ENCODE measurements at regions not wholly inside any gene's neighbourhood (a gene's known extent, or its start where the extent isn't known, plus 50 kb on each side); places are given as distances from the start of the nearest gene placed in this dataset.

DNA sequence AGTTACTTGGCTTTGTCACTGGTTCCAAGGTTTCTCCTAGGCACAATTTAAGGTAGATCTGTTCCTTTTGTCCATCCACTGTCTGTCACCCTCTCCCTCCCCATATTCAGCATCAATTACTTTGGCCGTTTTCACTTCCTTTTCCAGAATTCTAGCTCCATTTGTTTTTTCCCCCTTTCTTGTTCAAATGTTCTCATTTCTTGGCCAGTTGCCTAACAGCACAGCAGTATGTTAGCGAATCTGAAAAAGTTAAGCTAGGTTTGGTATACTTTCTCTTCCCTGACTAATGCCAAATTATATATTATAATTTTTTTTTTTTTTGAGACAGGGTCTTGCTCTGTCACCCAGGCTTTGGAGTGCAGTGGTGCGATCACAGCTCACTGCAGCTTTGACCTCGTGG lies 409.1 kb upstream of the TEX13C start:
- DNase-seq = no peak

DNA sequence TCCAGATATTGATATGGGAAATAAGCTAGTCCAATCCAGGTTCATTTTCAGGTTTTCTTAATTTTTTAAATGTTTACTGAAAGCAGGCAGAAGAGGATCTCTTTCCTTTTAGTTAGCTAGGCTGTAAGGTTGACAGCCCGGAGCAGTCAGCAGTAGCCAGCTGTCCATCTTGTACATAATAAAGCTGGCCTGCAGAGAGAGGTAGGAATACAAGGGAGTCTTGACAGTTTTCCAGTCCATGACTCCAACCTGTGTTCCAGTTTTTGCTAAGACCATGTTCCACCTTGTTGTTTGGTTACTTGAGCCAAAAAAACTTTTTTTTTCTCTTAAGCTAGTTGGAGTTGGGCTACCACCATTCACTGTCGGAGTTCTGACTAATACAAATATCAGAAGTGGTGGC lies 402.7 kb upstream of the TEX13C start:
- no peaks in the 10 kb centered on the region for H3K4me1 ChIP-seq
- intact Hi-C loops (cut with DNase I; ENCODE audit: low total_unique reads) = no loop called here
- no peak overlapping the region for H3K4me3 ChIP-seq

More for the DNA sequence above, 409.1 kb upstream of the TEX13C start:
- 63 to 82% (median 77%) methylated on average over 4 of the region's 4 CpGs for WGBS, 5 donors
- Histone ChIP-seq H3K9me3 (peaks cover 0 to 7% (median 0%) of the 10 kb centered on the region in 8 donors), H3K4me1 (no peaks in the 10 kb centered on the region), H3K4me3 (no peak overlapping the region), H3K27ac (no peak overlapping the region), H3K36me3 (no peaks in the 10 kb centered on the region), H3K27me3 (replicated peaks in 1 of 7) (no peaks in the 10 kb centered on the region)
- TF ChIP-seq POLR2AphosphoS5 (IDR thresholded peaks at IDR 0.05) (no peak), POLR2A (IDR thresholded peaks at IDR 0.05) (no peak)
- TF ChIP-seq, protein P1, sequence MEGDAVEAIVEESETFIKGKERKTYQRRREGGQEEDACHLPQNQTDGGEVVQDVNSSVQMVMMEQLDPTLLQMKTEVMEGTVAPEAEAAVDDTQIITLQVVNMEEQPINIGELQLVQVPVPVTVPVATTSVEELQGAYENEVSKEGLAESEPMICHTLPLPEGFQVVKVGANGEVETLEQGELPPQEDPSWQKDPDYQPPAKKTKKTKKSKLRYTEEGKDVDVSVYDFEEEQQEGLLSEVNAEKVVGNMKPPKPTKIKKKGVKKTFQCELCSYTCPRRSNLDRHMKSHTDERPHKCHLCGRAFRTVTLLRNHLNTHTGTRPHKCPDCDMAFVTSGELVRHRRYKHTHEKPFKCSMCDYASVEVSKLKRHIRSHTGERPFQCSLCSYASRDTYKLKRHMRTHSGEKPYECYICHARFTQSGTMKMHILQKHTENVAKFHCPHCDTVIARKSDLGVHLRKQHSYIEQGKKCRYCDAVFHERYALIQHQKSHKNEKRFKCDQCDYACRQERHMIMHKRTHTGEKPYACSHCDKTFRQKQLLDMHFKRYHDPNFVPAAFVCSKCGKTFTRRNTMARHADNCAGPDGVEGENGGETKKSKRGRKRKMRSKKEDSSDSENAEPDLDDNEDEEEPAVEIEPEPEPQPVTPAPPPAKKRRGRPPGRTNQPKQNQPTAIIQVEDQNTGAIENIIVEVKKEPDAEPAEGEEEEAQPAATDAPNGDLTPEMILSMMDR (IDR thresholded peaks at IDR 0.05 in 8 of 11, conservative IDR thresholded peaks at IDR 0.05 in 3 of 11) = no peak
- intact Hi-C loops (cut with DNase I; ENCODE audit: low total_unique reads) = no loop called here

DNA sequence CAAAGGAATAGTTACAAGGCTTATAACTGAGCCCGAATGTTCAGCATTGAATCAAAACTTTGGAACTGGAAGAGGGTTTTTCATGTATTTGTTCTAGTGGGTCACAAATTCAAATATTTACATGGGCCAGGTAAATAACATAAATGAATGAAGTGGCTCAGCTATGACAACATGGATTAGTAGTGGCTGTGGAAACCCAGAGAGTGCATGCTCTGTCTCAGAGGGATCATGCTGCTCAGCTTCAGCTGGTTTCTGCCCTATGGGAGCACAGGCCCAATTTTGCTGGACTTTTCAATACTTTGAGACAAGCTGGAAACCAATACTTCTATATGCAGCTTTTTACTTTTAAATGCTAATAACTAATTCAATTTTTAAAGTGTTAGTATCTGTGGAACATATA lies 394.0 kb upstream of the TEX13C start:
- Histone ChIP-seq H3K36me3 (no peaks in the 10 kb centered on the region), H3K4me3 (no peak overlapping the region), H3K9me3 (no peaks in the 10 kb centered on the region), H3K4me1 (no peaks in the 10 kb centered on the region), H3K27ac (no peak overlapping the region), H3K27me3 (replicated peaks in 1 of 7) (no peaks in the 10 kb centered on the region)
- no peak for DNase-seq
- 57 to 96% (median 90%) methylated on average over 1 of the region's 1 CpG for WGBS, 5 donors
- intact Hi-C loops (cut with DNase I; ENCODE audit: low total_unique reads) = no loop called here
- TF ChIP-seq POLR2AphosphoS5 (IDR thresholded peaks at IDR 0.05) = no peak
- TF ChIP-seq, protein P1 (IDR thresholded peaks at IDR 0.05 in 8 of 11, conservative IDR thresholded peaks at IDR 0.05 in 3 of 11) = no peak
- no peak for TF ChIP-seq POLR2A (IDR thresholded peaks at IDR 0.05)

More for the DNA sequence above, 402.7 kb upstream of the TEX13C start:
- DNase-seq = no peak
- H3K27ac ChIP-seq = no peak overlapping the region
- no peaks in the 10 kb centered on the region for H3K36me3 ChIP-seq
- H3K27me3 ChIP-seq (replicated peaks in 1 of 7) = no peaks in the 10 kb centered on the region
- H3K9me3 ChIP-seq = no peaks in the 10 kb centered on the region
- WGBS, 5 donors = 76 to 92% (median 89%) methylated on average over 2 of the region's 2 CpGs
- TF ChIP-seq, protein P1 (IDR thresholded peaks at IDR 0.05 in 8 of 11, conservative IDR thresholded peaks at IDR 0.05 in 3 of 11) = no peak
- TF ChIP-seq POLR2A (IDR thresholded peaks at IDR 0.05) (no peak), POLR2AphosphoS5 (IDR thresholded peaks at IDR 0.05) (no peak)

DNA sequence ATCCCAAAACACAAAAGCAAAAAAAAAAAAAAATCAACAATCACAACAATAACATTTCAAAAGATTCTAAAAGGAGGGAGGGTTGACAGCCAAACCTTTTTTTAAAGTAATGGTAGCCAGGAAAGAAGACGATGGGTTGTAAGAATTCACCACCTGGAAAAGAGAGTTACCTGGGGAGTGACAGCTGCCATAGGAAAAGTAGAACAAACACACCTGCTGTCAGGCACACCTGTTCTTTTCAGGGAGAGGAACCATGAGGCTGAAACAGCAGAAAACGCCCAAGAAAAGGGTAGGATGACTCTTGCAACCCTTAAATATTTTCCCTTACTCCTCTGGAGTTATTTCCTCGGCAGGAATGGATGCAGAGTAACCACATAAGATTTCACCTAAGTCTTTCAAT lies 388.4 kb upstream of the TEX13C start:
- intact Hi-C loops (cut with DNase I; ENCODE audit: low total_unique reads) = no loop called here
- Histone ChIP-seq H3K36me3 (no peaks in the 10 kb centered on the region), H3K9me3 (no peaks in the 10 kb centered on the region), H3K4me3 (no peak overlapping the region), H3K27ac (no peak overlapping the region), H3K27me3 (replicated peaks in 1 of 7) (no peaks in the 10 kb centered on the region), H3K4me1 (no peaks in the 10 kb centered on the region)
- WGBS, 5 donors = 52 to 86% (median 77%) methylated on average over 3 of the region's 3 CpGs
- TF ChIP-seq POLR2A (IDR thresholded peaks at IDR 0.05) (no peak), POLR2AphosphoS5 (IDR thresholded peaks at IDR 0.05) (no peak)
- TF ChIP-seq, protein P1 (IDR thresholded peaks at IDR 0.05 in 8 of 11, conservative IDR thresholded peaks at IDR 0.05 in 3 of 11) = no peak
- DNase-seq = no peak
